ENCODE measurements at regions not wholly inside any gene's neighbourhood (a gene's known extent, or its start where the extent isn't known, plus 50 kb on each side); places are given as distances from the start of the nearest gene placed in this dataset.

DNA sequence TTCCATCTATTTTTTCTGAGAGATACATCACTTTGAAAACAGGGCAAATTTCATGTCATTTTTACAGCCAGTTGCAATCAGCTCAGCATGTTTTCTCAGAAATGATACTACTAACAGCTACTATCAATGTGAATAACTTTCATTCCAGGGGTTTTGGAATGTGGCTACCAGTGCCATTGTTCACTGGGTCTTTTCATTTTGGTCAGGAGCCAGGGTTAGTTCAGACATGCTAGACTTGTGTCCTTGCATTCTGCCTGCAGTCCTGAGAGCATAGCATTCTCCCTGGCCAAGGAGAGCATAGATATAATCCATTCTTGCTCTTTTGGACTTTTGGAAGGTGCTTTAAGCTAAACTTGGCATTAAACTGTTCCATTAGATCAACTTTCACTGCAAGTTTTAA, 160.9 kb upstream of the NEBL start:
- Histone ChIP-seq H4K20me1 (ENCODE audit: insufficient read depth, low read length) (no peaks in the 10 kb centered on the region), H3K4me1 (ENCODE audit: insufficient read depth, low read length) (peaks cover 9% of the 10 kb centered on the region), H3K79me2 (ENCODE audit: insufficient read depth, low read length) (no peaks in the 10 kb centered on the region), H3K9ac (ENCODE audit: low read depth, low read length) (no peak overlapping the region), H3K4me3 (ENCODE audit: low read depth in 1 of 2, low read length in 2 of 2) (no peak overlapping the region), H3K4me2 (ENCODE audit: insufficient read depth, low read length) (no peak overlapping the region), H3K27ac (ENCODE audit: low read length) (no peak overlapping the region), H3K27me3 (ENCODE audit: insufficient read depth, low read length, poor library complexity) (no peaks in the 10 kb centered on the region), H3K9me3 (ENCODE audit: insufficient read depth, low read length, severe bottlenecking) (peaks cover 10% of the 10 kb centered on the region), H2AFZ (ENCODE audit: low read depth, low read length) (no peak overlapping the region), H3K36me3 (ENCODE audit: insufficient read depth, low read length) (no peaks in the 10 kb centered on the region)
- TF ChIP-seq, protein P1, sequence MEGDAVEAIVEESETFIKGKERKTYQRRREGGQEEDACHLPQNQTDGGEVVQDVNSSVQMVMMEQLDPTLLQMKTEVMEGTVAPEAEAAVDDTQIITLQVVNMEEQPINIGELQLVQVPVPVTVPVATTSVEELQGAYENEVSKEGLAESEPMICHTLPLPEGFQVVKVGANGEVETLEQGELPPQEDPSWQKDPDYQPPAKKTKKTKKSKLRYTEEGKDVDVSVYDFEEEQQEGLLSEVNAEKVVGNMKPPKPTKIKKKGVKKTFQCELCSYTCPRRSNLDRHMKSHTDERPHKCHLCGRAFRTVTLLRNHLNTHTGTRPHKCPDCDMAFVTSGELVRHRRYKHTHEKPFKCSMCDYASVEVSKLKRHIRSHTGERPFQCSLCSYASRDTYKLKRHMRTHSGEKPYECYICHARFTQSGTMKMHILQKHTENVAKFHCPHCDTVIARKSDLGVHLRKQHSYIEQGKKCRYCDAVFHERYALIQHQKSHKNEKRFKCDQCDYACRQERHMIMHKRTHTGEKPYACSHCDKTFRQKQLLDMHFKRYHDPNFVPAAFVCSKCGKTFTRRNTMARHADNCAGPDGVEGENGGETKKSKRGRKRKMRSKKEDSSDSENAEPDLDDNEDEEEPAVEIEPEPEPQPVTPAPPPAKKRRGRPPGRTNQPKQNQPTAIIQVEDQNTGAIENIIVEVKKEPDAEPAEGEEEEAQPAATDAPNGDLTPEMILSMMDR (IDR thresholded peaks at IDR 0.05; ENCODE audit: borderline replicate concordance, extremely low read depth, low read length, poor library complexity, severe bottlenecking), result no peak
- no peak for TF ChIP-seq EZH2 (IDR thresholded peaks at IDR 0.05; ENCODE audit: borderline replicate concordance, low read depth, low read length, severe bottlenecking)
- ATAC-seq (ENCODE audit: insufficient read depth, low read depth), result no peak
- DNase-seq, result no peak

DNA sequence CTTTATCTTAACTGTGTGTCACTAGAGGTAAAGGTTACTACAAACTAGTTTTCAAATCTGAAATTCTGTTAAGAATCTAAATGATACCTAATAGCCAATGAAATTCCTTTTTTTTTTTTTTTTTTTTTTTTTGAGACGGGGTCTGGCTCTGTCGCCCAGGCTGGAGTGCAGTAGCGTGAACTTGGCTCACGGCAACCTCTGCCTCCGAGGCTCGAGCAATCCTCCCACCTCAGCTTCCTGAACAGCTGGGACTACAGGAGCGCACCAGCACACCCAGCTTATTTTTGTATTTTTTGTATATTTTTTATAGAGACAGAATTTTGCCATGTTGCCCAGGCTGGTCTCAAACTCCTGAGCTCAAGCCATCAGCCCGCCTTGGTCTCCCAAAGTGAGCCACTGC, 160.3 kb upstream of the NEBL start:
- no peak overlapping the region for H3K27ac ChIP-seq (ENCODE audit: low read length)
- H3K9me3 ChIP-seq (ENCODE audit: insufficient read depth, low read length, severe bottlenecking), result peaks cover 10% of the 10 kb centered on the region

DNA sequence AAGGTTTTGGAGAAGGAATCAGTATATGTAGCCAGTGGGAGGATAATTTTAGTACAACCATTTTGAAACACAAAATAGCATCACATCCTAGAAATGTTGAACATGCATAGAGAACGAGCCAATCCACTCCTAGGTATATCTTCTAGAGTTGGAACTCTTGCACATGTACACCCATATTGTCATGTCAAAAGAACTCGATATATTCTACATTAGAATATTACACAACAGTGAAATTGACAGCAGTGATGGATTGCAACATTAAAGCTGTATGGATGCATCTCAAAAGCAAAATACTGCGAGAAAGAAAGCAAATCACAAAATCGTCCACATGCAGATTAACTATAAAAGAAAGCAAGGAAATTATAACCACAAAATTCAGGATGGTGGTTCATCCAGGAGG, 159.3 kb upstream of the NEBL start:
- Histone ChIP-seq H4K20me1 (ENCODE audit: insufficient read depth, low read length) (no peaks in the 10 kb centered on the region), H3K4me1 (ENCODE audit: insufficient read depth, low read length) (peaks cover 9% of the 10 kb centered on the region), H3K79me2 (ENCODE audit: insufficient read depth, low read length) (no peaks in the 10 kb centered on the region), H3K9me3 (ENCODE audit: insufficient read depth, low read length, severe bottlenecking) (peaks cover 10% of the 10 kb centered on the region), H3K27me3 (ENCODE audit: insufficient read depth, low read length, poor library complexity) (no peaks in the 10 kb centered on the region), H3K9ac (ENCODE audit: low read depth, low read length) (no peak overlapping the region), H2AFZ (ENCODE audit: low read depth, low read length) (no peak overlapping the region), H3K4me3 (ENCODE audit: low read depth in 1 of 2, low read length in 2 of 2) (no peak overlapping the region), H3K27ac (ENCODE audit: low read length) (no peak overlapping the region), H3K36me3 (ENCODE audit: insufficient read depth, low read length) (no peaks in the 10 kb centered on the region), H3K4me2 (ENCODE audit: insufficient read depth, low read length) (no peak overlapping the region)
- DNase-seq (no peak), ATAC-seq (ENCODE audit: insufficient read depth, low read depth) (no peak)
- TF ChIP-seq EZH2 (IDR thresholded peaks at IDR 0.05; ENCODE audit: borderline replicate concordance, low read depth, low read length, severe bottlenecking), result no peak
- TF ChIP-seq, protein P1 (IDR thresholded peaks at IDR 0.05; ENCODE audit: borderline replicate concordance, extremely low read depth, low read length, poor library complexity, severe bottlenecking), result no peak

More for the DNA sequence above, 160.3 kb upstream of the NEBL start:
- Histone ChIP-seq H4K20me1 (ENCODE audit: insufficient read depth, low read length) (no peaks in the 10 kb centered on the region), H2AFZ (ENCODE audit: low read depth, low read length) (no peak overlapping the region), H3K4me1 (ENCODE audit: insufficient read depth, low read length) (peaks cover 9% of the 10 kb centered on the region), H3K9ac (ENCODE audit: low read depth, low read length) (no peak overlapping the region), H3K4me3 (ENCODE audit: low read depth in 1 of 2, low read length in 2 of 2) (no peak overlapping the region), H3K36me3 (ENCODE audit: insufficient read depth, low read length) (no peaks in the 10 kb centered on the region), H3K4me2 (ENCODE audit: insufficient read depth, low read length) (no peak overlapping the region), H3K79me2 (ENCODE audit: insufficient read depth, low read length) (no peaks in the 10 kb centered on the region), H3K27me3 (ENCODE audit: insufficient read depth, low read length, poor library complexity) (no peaks in the 10 kb centered on the region)
- ATAC-seq (ENCODE audit: insufficient read depth, low read depth), result no peak
- TF ChIP-seq, protein P1 (IDR thresholded peaks at IDR 0.05; ENCODE audit: borderline replicate concordance, extremely low read depth, low read length, poor library complexity, severe bottlenecking), result no peak
- no peak for TF ChIP-seq EZH2 (IDR thresholded peaks at IDR 0.05; ENCODE audit: borderline replicate concordance, low read depth, low read length, severe bottlenecking)
- DNase-seq, result no peak

Data from DND-41 (cell line).